Stimulated activated CD8-positive, alpha-beta memory T cell treated with anti-CD3 and anti-CD28 coated beads, Interleukin-4, amount 100 ng/mL, for 24 hours (primary cell): ENCODE measurements at regions not wholly inside any gene's neighbourhood (a gene's known extent, or its start where the extent isn't known, plus 50 kb on each side); places are given as distances from the start of the nearest gene placed in this dataset.
"Not testable (repeated sequence)": the region's sequence is repeated elsewhere in the genome, so short reads cannot be mapped to it uniquely, and the experiment has no call there.

Experiments
- DNase-seq: peaks from one replicate; pipeline ENCODE4 v3.0.0-alpha.2; 2020; ENCODE audit warnings: low read depth

GRCh38 chr5:135094339-135095051, 60.5 kb upstream of the PITX1 start:
- DNase-seq: no peak

GRCh38 chr5:135093483-135093882, 59.5 kb upstream of the PITX1 start:
- not testable (repeated sequence) for DNase-seq

GRCh38 chr5:135092476-135092875, 58.4 kb upstream of the PITX1 start:
- no peak for DNase-seq

DNA sequence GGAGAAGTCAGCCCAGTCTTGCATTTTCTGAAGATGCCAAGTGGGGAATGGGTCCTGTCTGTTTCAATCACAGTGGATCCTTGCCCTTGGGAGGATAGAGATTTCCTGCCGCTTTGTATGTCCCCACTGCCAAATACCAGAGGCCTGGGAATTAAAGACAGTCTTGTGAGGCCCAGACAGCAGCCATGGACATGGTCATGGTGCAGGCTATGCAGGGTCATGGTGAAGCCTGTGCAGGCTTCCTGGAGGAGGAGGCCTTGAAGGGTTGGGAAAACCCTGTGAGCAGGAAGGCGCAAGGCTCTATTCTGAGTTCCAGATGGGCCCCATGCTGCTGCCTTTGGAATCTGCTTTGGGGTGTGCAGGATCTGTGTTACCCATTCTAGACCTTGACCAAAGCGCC, 57.3 kb upstream of the PITX1 start:
- no peak for DNase-seq

DNA sequence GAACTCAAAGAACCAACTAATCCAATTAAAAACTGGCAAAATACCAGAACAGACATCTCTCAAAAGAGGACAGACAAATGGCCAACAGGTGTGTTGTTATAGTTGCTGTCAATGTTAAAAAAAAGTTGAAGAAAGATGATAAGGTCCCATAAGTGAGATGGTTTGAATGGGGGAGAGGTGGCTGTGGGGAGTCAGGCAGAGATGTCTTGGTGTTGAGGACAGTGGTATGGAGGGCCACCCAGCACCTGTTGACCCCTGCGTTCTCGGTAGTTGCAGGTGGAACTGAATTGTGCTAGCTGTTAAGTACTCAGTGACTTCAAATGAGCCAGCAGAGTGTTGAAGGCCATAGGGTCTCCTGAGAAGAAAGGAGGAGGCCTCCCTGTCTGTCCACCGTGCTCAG, 55.9 kb upstream of the PITX1 start:
- DNase-seq: no peak

DNA sequence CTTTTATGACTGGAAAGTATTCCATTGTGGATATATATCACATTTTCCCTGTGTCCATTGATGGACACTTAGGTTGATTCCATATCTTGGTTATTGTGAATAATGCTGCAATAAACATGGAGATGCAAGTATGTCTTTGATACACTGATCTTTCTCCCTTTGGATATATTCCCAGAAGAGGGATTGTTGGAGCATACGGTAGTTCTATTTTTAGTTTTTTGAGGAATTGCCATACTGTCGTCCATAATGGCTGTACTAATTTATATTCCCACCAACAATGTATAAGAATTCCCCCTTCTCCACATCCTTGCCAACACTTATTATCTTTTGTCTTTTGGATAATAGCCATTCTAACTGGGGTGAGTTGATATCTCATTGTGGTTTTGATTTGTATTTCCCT, 54.9 kb upstream of the PITX1 start:
- no peak for DNase-seq

GRCh38 chr5:135087950-135088349, 53.9 kb upstream of the PITX1 start:
- DNase-seq: no peak

DNA sequence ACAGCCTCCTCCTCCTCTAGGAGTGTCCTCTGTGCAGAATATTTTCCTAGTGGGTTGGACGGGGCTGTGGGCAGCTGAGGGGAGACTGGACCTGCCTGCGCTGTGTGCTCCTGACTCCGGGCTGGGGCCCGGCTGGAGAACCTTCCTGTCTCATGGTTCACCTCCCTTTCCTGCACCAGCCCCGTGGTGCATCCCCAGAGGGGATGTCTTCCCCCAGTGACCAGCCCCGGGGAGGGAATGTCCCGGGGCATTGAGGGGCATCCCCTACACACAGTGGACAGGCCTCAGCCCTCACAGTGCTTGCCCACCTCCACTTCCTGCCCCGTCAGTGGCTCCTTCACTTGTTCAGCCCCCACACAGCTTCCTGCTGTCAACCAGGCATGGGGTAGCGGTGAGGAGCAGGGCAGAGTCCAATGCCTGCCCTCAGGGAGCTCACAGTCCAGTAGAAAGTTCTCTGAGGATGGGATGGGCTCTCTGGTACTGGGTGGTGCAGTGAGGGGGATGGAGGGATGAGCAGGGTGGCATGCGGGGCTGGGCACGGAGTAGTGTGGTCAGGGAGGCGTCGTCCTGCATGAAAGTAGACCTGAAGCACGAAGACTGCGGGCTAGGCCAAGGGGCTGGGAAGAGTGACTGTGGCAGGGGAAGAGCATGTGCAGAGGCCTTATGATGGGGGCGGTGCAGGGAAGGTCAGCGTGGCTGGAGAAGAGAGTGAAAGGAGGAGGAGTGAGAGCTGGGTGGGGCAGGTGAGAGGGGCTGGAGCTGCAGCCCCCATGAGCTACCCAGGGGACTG, 52.1 kb upstream of the PITX1 start:
- DNase-seq: no peak

GRCh38 chr5:135085133-135085935, 51.3 kb upstream of the PITX1 start:
- no peak for DNase-seq
